Natural killer cell treated with Interleukin-12 subunit alpha and Interleukin-12 subunit beta and Interleukin-15 and Interleukin-18, amount 100 ng/mL, for 72 hours (primary cell): ENCODE measurements at regions not wholly inside any gene's neighbourhood (a gene's known extent, or its start where the extent isn't known, plus 50 kb on each side); places are given as distances from the start of the nearest gene placed in this dataset.
"Not testable (repeated sequence)": the region's sequence is repeated elsewhere in the genome, so short reads cannot be mapped to it uniquely, and the experiment has no call there.

Source experiments
- ATAC-seq, 2 donors: fragments of 150-1000 bp; cut with Tn5 transposase in 1 of 2; sonication (Bioruptor Pico), chemical (Tn5 transposase) in 1 of 2; 2 replicates each; pipeline ENCODE4 v1.10.0; 2021
- DNase-seq: peaks from one replicate; pipeline ENCODE4 v3.0.0; 2022; ENCODE audit warnings: low spot score
- H3K27ac Mint-ChIP-seq, 2 donors: 1 replicate in 1 of 2; 2 replicates in 1 of 2; pipeline ENCODE4 v1.8.0; 2022; ENCODE audit warnings: mixed read lengths in 2 of 2, mild to moderate bottlenecking in 1 of 2, moderate library complexity in 1 of 2
- H3K27me3 Mint-ChIP-seq, 2 donors: 1 replicate in 1 of 2; 2 replicates in 1 of 2; pipeline ENCODE4 v1.8.0; 2022; ENCODE audit warnings: mixed read lengths in 2 of 2
- H3K36me3 Mint-ChIP-seq: one replicate; pipeline ENCODE4 v1.8.0; 2022; ENCODE audit warnings: mixed read lengths
- H3K4me1 Mint-ChIP-seq, 2 donors: 1 replicate in 1 of 2; 2 replicates in 1 of 2; pipeline ENCODE4 v1.8.0; 2022; ENCODE audit warnings: low read depth in 2 of 2, mixed read lengths in 2 of 2, mild to moderate bottlenecking in 1 of 2
- H3K4me3 Mint-ChIP-seq: one replicate; pipeline ENCODE4 v1.8.0; 2022; ENCODE audit warnings: mixed read lengths
- H3K9me3 Mint-ChIP-seq: 2 replicates; pipeline ENCODE4 v1.8.0; 2022; ENCODE audit warnings: mixed read lengths

DNA sequence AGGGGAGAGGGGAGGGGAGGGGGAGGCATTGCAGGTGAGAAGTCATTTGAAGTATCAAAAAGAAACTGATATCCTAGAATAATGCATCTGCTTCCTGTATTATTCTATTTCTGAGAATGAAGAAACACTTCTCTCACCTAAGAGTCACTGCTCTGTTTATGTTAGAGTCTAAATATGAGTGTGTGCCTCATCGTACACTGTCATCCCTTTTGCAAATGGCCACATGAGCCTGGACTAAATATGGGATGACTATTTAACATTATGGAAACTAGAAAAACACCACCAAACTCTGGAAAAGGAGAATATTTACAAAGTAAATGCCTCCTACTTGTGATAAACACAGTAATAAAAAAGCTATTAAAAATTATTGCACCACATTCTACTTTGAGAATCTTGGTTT, 146.4 kb upstream of the NOCT start:
- Mint-ChIP-seq H3K4me3 (no peak overlapping the region), H3K36me3 (no peaks in the 10 kb centered on the region), H3K4me1 (no peaks in the 10 kb centered on the region), H3K9me3 (no peaks in the 10 kb centered on the region), H3K27ac (no peak overlapping the region), H3K27me3 (peaks cover 9 to 18% of the 10 kb centered on the region in 2 donors)
- DNase-seq = no peak
- ATAC-seq = no peak

DNA sequence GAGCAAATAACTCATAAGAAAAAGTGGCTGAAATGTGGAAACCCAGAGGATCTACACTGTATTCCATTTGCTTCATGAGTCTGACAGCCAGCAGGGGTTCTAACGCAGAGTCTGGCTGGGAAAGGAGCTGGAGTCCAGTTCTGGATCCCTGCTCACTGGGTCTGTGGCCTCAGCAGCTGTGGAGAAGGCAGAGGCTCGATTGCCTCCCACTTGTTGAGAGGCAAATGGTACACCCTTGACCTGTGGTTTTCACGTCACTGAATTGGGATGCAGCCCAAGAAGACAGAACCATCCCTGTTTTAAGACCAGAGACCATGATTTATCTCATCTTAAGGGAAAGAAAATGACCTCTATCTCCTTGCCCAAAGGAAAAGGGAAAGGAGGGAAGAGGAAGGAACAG, 147.0 kb upstream of the NOCT start:
- H3K36me3 Mint-ChIP-seq = no peaks in the 10 kb centered on the region
- H3K27me3 Mint-ChIP-seq = peaks cover 9 to 15% of the 10 kb centered on the region in 2 donors
- no peak for ATAC-seq
- no peaks in the 10 kb centered on the region for H3K4me1 Mint-ChIP-seq
- H3K9me3 Mint-ChIP-seq = no peaks in the 10 kb centered on the region
- no peak overlapping the region for H3K4me3 Mint-ChIP-seq
- no peak for DNase-seq
- no peak overlapping the region for H3K27ac Mint-ChIP-seq

DNA sequence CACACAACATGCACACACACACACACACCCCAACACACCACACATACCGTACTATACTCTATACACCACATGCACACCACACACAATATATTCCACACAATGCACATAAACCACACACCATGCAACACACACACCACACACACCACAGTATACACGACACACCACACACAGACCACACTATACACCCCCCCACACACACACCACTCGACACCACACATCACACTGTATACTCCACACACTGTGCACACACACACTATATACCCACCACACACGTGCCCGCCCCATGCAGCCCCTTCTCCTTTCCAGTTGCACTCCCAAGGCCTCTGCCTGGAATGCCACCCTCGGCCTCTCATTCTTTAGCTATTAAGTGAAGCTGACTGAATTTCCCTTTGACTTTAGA, 148.2 kb upstream of the NOCT start:
- no peak for DNase-seq
- peak; percentile 51 to 56 for ATAC-seq
- H3K27ac Mint-ChIP-seq = no peak overlapping the region
- no peaks in the 10 kb centered on the region for H3K9me3 Mint-ChIP-seq
- no peaks in the 10 kb centered on the region for H3K4me1 Mint-ChIP-seq
- peaks cover 9% of the 10 kb centered on the region in 2 donors for H3K27me3 Mint-ChIP-seq
- H3K36me3 Mint-ChIP-seq = no peaks in the 10 kb centered on the region
- no peak overlapping the region for H3K4me3 Mint-ChIP-seq

DNA sequence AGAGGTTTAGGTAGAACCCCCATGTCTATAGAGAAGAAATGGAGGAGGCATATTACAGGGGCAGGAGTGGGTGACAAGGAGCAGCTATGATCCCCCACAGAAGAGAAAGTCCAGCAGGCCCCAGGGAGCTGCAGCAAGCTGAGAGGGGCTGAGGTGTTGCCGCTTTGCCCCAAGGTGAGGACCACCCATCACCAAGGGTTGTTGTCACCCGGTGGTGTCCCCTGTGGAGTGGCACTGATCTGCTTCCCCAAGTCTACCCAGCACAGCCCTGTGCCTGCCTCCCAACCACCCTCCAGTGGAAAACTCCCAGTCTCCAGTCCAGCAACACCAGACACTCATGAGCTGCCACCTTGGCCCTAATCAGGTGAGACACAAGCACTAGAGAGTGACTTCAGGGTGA, 149.3 kb upstream of the NOCT start:
- H3K27me3 Mint-ChIP-seq = peaks cover 10 to 14% of the 10 kb centered on the region in 2 donors
- no peaks in the 10 kb centered on the region for H3K36me3 Mint-ChIP-seq
- H3K4me3 Mint-ChIP-seq = no peak overlapping the region
- no peaks in the 10 kb centered on the region for H3K9me3 Mint-ChIP-seq
- no peak for DNase-seq
- H3K27ac Mint-ChIP-seq = no peak overlapping the region
- ATAC-seq = peak in 1 of 2 donors; percentile 43
- no peaks in the 10 kb centered on the region for H3K4me1 Mint-ChIP-seq

DNA sequence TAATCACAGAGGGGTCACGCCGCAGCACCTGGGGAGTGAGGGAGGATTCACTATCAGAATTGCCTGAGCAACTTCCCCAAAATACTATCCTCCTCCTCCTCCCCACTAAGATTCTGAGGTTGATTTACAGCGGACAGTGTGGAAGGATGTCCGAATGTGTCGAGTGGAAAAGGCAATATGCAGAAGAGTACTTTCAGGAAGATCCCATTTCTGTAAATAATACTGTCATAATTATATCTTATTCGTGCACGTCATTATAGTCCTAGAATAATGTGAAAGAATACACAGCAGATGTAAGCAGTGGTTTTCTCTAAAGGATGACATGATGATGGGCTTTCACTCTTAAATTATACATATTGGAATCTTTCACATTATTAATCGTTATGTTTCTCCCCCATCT, 149.8 kb upstream of the NOCT start:
- Mint-ChIP-seq H3K4me3 (no peak overlapping the region), H3K27ac (no peak overlapping the region), H3K9me3 (no peaks in the 10 kb centered on the region), H3K27me3 (peaks cover 6 to 10% of the 10 kb centered on the region in 2 donors), H3K4me1 (no peaks in the 10 kb centered on the region), H3K36me3 (no peaks in the 10 kb centered on the region)
- DNase-seq (no peak), ATAC-seq (no peak)

DNA sequence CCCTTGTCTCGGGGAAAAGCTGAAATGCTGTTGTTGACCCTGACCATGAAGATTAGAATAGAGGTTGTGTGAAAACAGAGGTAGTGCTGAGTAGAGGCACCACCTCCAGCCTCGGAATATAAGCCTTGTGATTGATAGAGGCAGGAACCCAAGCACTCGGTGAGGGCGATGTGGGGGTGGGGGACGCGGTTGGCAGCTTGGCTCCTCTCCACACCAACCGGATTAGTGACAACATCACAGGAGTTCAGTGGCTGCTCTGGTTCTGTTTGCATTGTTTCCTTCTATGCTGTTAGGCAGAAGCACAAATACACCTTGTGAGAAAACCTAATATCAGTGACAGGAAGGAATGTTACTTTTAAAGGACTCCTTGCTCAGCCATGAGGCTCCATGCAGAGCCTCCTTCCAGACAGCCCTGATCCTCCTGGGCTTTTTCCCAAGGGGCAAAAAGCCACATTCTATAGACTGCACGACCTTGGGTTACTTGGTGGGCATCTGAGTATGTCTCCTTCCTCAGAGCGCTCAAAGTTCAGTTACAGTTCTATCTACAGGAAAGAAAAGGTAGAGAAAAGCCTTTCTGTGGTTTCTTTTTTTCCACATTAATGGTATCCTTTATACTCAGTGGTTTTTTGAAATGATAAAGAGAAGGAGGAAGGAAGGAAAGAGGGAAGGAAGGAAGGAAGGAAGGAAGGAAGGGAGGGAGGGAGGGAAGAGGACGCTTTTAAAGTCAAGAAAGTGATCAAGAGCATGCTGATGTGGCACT, 150.4 kb upstream of the NOCT start:
- H3K4me1 Mint-ChIP-seq = no peaks in the 10 kb centered on the region
- DNase-seq = no peak
- ATAC-seq = no peak
- peaks cover 6 to 10% of the 10 kb centered on the region in 2 donors for H3K27me3 Mint-ChIP-seq
- no peak overlapping the region for H3K4me3 Mint-ChIP-seq
- H3K36me3 Mint-ChIP-seq = no peaks in the 10 kb centered on the region
- H3K27ac Mint-ChIP-seq = no peak overlapping the region
- no peaks in the 10 kb centered on the region for H3K9me3 Mint-ChIP-seq

DNA sequence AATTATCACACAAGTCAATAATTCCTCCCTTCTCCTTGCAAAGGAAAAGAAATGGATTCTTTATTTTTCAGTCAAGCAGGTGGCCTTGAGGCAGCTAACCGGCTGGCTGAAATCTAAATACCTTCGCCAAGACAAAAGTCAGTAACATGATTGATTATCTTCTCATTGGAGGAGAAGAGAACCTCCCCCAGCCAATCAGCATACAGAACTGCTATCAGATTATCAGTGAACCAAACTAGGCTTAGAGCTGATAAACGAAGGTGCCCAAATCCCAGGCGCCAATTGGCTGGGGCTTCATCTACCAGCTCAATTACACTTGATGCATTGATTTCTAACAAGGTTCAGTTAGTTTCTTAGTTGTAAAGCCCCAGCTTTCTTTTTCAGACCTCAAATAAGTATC, 152.4 kb upstream of the NOCT start:
- Mint-ChIP-seq H3K27me3 (peaks cover 5 to 10% of the 10 kb centered on the region in 2 donors), H3K4me1 (no peaks in the 10 kb centered on the region), H3K27ac (no peak overlapping the region), H3K9me3 (no peaks in the 10 kb centered on the region), H3K4me3 (no peak overlapping the region), H3K36me3 (no peaks in the 10 kb centered on the region)
- no peak for ATAC-seq
- DNase-seq = no peak

DNA sequence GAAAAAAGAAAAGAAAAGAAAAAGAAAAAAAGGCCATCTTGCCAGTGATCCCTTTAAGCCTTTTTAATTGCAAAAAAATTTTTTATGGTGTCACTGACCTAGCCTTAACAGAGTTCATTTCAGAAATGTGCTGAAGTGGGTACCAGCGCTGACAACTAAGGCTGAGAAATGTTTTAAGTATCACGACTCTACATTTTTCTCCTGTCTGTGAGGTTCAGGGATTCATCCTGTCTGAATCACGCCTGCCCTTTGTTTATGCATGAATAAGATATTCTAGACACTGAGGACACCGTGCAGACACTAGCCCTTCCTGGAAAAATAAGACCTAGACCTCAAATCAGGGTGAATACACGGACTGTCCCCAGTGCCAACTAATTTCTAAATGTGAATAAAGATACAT, 154.4 kb upstream of the NOCT start:
- no peaks in the 10 kb centered on the region for H3K9me3 Mint-ChIP-seq
- no peak overlapping the region for H3K4me3 Mint-ChIP-seq
- H3K36me3 Mint-ChIP-seq = no peaks in the 10 kb centered on the region
- H3K27me3 Mint-ChIP-seq = peaks cover 5 to 11% of the 10 kb centered on the region in 2 donors
- ATAC-seq = no peak
- no peaks in the 10 kb centered on the region for H3K4me1 Mint-ChIP-seq
- no peak for DNase-seq
- no peak overlapping the region for H3K27ac Mint-ChIP-seq

DNA sequence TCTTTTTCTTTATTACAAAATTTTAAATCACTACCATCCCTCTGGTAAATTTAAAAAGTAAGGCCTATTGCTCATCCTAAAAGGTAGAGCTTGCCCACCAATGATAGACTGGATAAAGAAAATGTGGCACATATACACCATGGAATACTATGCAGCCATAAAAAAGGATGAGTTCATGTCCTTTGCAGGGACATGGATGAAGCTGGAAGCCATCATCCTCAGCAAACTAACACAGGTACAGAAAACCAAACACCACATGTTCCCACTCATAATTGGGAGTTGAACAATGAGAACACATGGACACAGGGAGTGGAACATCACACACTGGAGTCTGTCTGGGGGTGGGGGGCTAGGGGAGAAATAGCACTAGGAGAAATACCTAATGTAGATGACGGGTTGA, 155.2 kb upstream of the NOCT start:
- H3K36me3 Mint-ChIP-seq, DNase-seq, H3K27ac Mint-ChIP-seq, ATAC-seq, H3K9me3 Mint-ChIP-seq, H3K4me3 Mint-ChIP-seq, H3K4me1 Mint-ChIP-seq: not testable (repeated sequence)
- peaks cover 10 to 19% of the 10 kb centered on the region in 2 donors for H3K27me3 Mint-ChIP-seq

DNA sequence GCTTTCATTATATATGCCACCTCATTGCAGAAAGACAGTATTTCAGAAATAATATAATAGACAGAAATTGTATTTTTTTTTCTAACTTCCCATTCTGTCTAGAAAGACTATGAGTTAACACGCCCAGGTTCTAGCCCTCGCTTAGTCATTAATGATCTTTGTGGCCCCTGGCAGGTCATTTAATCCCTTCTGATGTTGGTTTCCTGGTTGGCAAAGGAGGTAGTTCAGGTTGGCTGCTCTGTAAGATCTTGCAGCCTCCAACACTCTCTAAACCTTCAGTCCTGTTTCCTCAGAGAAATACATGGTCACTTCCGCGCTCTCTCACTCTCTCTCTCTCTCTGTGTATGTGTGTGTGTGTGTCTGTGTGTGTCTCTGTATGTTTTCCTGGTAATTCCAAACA, 156.3 kb upstream of the NOCT start:
- DNase-seq = no peak
- Mint-ChIP-seq H3K9me3 (no peaks in the 10 kb centered on the region), H3K36me3 (no peaks in the 10 kb centered on the region), H3K4me1 (no peaks in the 10 kb centered on the region), H3K27ac (no peak overlapping the region), H3K4me3 (no peak overlapping the region), H3K27me3 (peaks cover 8 to 19% of the 10 kb centered on the region in 2 donors)
- no peak for ATAC-seq

DNA sequence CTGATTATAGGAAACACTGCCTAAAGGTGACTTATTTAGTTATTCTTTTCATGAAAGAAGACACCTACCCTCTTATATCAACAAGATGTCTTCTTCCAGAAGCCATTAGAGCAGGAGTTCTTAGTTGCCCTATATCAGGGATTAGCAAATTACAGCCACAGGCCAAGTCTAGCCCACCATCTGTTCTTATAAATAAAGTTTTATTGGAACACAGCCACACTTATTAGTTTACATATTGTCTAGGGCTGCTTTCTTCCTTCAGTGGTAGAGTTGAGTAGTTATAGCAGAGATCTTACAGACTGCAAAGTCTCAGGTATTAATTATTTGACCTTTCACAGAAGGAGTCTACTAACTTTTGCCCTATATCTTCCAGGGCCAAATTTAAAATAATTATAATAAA, 157.2 kb upstream of the NOCT start:
- no peak for ATAC-seq
- no peak overlapping the region for H3K27ac Mint-ChIP-seq
- H3K9me3 Mint-ChIP-seq = no peaks in the 10 kb centered on the region
- H3K4me3 Mint-ChIP-seq = no peak overlapping the region
- H3K4me1 Mint-ChIP-seq = no peaks in the 10 kb centered on the region
- no peak for DNase-seq
- peaks cover 8 to 19% of the 10 kb centered on the region in 2 donors for H3K27me3 Mint-ChIP-seq
- H3K36me3 Mint-ChIP-seq = no peaks in the 10 kb centered on the region

DNA sequence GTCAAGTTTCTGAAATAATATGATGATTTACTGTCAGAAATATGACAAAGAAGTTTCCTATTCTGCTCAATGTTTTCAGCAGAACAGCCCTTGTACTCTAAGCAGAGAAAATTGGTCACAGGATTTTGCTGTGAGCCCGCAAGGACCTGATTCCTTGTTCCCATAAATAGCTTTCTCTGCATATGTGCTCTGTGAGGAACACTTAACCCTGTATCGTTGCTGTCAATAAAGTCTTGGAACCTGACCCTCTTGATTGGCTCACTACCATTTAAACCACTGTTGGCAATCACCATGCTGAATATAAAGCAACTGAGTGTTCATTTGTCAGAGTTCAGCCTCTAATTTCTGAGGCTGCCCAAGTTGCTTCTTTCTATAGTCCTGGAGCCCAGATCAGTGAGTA, 158.2 kb upstream of the NOCT start:
- no peaks in the 10 kb centered on the region for H3K36me3 Mint-ChIP-seq
- H3K27ac Mint-ChIP-seq = no peak overlapping the region
- H3K4me1 Mint-ChIP-seq = no peaks in the 10 kb centered on the region
- peaks cover 11 to 15% of the 10 kb centered on the region in 2 donors for H3K27me3 Mint-ChIP-seq
- DNase-seq = no peak
- no peak for ATAC-seq
- no peaks in the 10 kb centered on the region for H3K9me3 Mint-ChIP-seq
- no peak overlapping the region for H3K4me3 Mint-ChIP-seq

DNA sequence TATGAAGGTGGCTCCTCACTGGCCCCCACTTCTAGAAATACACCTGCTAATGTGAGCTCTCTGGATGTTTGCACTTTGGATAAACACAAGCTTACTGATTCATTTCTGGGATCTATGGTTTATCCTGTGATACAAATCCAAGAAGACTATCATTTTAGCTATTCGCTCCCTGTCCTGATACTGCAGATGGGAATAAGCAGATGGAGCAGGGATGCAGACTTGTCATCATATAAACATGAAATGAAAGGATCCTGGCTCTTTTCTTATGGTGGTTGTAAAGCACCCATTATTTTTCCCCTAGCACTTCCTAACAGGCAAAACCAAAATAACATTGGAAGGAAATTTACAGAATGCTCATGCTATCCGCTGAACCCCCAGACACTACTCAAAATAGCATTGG, 162.9 kb upstream of the NOCT start:
- no peaks in the 10 kb centered on the region for H3K36me3 Mint-ChIP-seq
- H3K4me3 Mint-ChIP-seq = no peak overlapping the region
- H3K27me3 Mint-ChIP-seq = peaks cover 13 to 14% of the 10 kb centered on the region in 2 donors
- no peak overlapping the region for H3K27ac Mint-ChIP-seq
- H3K4me1 Mint-ChIP-seq = no peaks in the 10 kb centered on the region
- H3K9me3 Mint-ChIP-seq = no peaks in the 10 kb centered on the region
- ATAC-seq (no peak), DNase-seq (no peak)

DNA sequence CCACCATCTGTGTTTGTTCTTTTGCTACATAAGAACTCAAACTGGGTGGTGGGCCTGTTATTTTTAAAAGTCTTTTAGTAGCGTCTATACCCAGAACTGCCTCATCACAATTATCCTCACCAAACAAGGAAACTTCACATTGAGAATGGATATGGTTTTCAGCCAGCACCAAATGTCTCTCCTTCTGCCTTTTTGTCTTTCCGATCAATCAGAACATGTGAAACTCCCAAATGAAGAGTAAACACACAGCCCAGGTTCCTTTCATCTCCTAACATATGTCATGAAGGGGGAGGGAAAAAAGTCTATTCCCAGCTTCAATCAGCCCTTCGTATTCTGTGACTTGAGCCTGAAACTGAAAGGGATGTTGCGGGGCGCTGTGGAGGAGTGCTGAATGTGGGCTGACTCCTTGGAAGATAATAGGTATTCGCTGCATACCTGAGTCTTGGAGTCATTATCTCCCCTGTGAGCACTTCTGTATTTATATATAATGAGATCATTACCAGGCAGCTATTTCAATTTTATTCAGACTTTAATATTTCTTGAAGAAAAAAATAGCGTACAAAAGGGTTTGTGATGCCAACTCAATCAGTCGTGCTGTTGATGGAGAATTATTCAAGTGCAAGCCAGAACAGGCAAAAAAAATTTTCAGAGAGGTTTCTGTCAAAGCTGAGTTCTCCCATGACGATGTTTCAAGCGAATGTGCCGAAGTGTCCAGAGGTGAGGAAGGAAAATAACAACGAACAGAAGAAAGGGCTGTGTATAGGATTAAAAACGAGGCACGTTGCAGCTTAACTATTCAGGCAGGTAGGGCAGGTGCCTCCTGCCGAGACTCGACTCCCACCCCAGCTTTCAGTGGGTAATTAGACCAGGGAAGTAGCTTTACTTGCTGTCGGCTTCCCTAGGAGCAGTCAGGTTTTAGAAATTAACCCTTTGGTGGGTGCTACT, 163.9 kb upstream of the NOCT start:
- DNase-seq (no peak), ATAC-seq (no peak)
- Mint-ChIP-seq H3K4me1 (no peaks in the 10 kb centered on the region), H3K9me3 (no peaks in the 10 kb centered on the region), H3K27me3 (peaks cover 17 to 22% of the 10 kb centered on the region in 2 donors), H3K27ac (no peak overlapping the region), H3K36me3 (no peaks in the 10 kb centered on the region), H3K4me3 (no peak overlapping the region)
